ENCODE measurements at regions not wholly inside any gene's neighbourhood (a gene's known extent, or its start where the extent isn't known, plus 50 kb on each side); places are given as distances from the start of the nearest gene placed in this dataset.
"Not testable (repeated sequence)": the region's sequence is repeated elsewhere in the genome, so short reads cannot be mapped to it uniquely, and the experiment has no call there.

DNA sequence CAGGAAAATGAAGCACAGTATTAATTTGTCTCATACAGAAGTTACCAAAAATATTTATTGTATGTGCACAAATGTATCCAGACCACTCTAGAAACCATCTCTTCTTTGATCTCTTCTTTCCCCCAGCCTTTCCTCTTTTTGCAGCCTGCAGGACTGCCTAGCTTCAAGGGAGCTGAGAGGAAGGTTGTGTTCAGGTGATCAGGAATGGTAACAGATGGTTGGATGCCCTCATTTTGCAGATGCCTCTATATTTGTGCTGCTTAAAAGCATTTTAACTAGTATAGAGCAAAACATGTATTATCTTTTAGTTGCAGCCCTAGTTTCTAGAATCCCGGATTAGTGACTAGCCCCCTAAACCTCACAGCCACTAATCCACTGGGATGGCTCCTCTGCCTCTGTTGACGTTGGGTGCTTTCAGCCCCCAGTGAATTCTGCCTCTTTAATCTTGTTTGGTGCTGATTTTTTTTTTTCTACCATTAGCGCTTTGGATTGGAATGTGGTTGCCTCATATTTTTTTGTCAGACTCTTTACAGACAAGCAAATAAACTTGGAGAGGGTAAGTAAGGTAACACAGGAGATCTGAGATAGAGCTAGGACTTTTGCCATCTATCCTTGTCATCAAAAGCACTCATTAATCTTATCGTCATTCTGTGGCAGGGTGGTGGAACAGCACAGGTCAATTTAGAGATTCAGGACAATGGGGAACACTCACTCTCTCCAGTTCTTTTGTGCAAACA lies 103.8 kb upstream of the NDUFV2 start:
- no peaks in the 10 kb centered on the region for H3K4me1 Mint-ChIP-seq
- no peak overlapping the region for H3K27ac Mint-ChIP-seq
- peaks cover 13% of the 10 kb centered on the region for H3K9me3 Mint-ChIP-seq
- no peak overlapping the region for H3K4me3 Mint-ChIP-seq
- no peak for ATAC-seq
- peaks cover 26% of the 10 kb centered on the region for H3K27me3 Mint-ChIP-seq
- H3K36me3 Mint-ChIP-seq: no peaks in the 10 kb centered on the region

GRCh38 chr18:8999872-9000271 lies 102.6 kb upstream of the NDUFV2 start:
- no peak for ATAC-seq
- no peak overlapping the region for H3K4me3 Mint-ChIP-seq
- no peak overlapping the region for H3K27ac Mint-ChIP-seq
- H3K4me1 Mint-ChIP-seq: no peaks in the 10 kb centered on the region
- no peaks in the 10 kb centered on the region for H3K36me3 Mint-ChIP-seq
- peaks cover 26% of the 10 kb centered on the region for H3K27me3 Mint-ChIP-seq
- peaks cover 14% of the 10 kb centered on the region for H3K9me3 Mint-ChIP-seq

- H3K4me1 Mint-ChIP-seq: no peaks in the 10 kb centered on the region
These were observed 101.8 kb upstream of the NDUFV2 start for GRCh38 chr18:9000733-9001132.

DNA sequence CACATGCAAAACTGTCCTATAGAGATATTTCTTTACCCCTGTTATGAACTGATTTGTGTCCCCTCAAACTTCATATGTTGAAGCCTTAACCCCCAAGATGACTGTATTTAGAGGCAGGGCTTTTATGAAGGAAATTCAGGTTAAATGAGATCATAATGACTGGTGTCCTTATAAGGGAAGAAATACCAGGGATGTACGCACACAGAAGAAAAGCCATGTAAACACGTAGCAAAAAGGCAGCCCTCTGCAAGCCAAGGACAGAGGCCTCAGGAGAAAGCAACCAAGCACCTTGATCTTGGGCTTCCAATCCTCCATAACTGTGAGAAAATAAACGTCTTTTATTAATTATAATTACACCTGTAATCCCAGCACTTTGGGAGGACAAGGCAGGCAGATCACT lies 101.3 kb upstream of the NDUFV2 start:
- H3K27ac Mint-ChIP-seq: no peak overlapping the region
- peaks cover 26% of the 10 kb centered on the region for H3K27me3 Mint-ChIP-seq
- H3K4me3 Mint-ChIP-seq: no peak overlapping the region

More at GRCh38 chr18:9000733-9001132, 101.8 kb upstream of the NDUFV2 start:
- Mint-ChIP-seq H3K36me3 (no peaks in the 10 kb centered on the region), H3K9me3 (peaks cover 14% of the 10 kb centered on the region), H3K27ac (no peak overlapping the region), H3K27me3 (peaks cover 26% of the 10 kb centered on the region), H3K4me3 (no peak overlapping the region)
- no peak for ATAC-seq

GRCh38 chr18:9003406-9004100 lies 98.9 kb upstream of the NDUFV2 start:
- Mint-ChIP-seq H3K27ac (no peak overlapping the region), H3K4me1 (no peaks in the 10 kb centered on the region), H3K27me3 (peaks cover 26% of the 10 kb centered on the region), H3K36me3 (no peaks in the 10 kb centered on the region), H3K4me3 (no peak overlapping the region), H3K9me3 (peaks cover 10% of the 10 kb centered on the region)
- ATAC-seq: no peak

More for the DNA sequence above, 101.3 kb upstream of the NDUFV2 start:
- no peaks in the 10 kb centered on the region for H3K4me1 Mint-ChIP-seq
- H3K9me3 Mint-ChIP-seq: peaks cover 14% of the 10 kb centered on the region
- H3K36me3 Mint-ChIP-seq: no peaks in the 10 kb centered on the region
- no peak for ATAC-seq

DNA sequence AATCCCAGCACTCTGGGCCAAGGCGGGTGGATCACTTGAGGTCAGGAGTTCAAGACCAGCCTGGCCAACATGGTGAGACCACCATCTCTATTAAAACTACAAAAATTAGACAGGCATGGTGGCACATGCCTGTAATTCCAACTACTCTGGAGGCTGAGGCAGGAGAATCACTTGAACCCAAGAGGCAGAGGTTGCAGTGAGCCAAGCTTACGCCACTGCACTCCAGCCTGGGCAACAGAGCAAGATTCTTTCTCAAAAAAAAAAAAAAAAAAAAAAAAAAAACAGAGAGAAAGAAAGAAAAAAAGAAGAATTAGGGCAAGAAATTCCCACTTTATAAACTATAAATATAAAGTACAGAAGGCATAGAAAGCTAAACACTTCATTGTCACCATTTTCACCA lies 98.2 kb upstream of the NDUFV2 start:
- not testable (repeated sequence) for H3K27ac Mint-ChIP-seq, H3K36me3 Mint-ChIP-seq, ATAC-seq, H3K4me3 Mint-ChIP-seq, H3K4me1 Mint-ChIP-seq
- H3K27me3 Mint-ChIP-seq: peaks cover 20% of the 10 kb centered on the region
- H3K9me3 Mint-ChIP-seq: peaks cover 10% of the 10 kb centered on the region

DNA sequence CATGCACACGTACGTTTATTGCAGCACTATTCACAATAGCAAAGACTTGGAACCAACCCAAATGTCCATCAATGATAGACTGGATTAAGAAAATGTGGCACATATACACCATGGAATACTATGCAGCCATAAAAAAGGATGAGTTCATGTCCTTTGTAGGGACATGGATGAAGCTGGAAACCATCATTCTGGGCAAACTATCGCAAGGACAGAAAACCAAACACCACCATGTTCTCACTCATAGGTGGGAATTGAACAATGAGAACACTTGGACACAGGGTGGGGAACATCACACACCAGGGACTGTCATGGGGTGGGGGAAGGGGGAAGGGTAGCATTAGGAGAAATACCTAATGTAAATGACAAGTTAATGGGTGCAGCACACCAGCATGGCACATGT lies 94.8 kb upstream of the NDUFV2 start:
- not testable (repeated sequence) for H3K27ac Mint-ChIP-seq, H3K4me1 Mint-ChIP-seq, H3K27me3 Mint-ChIP-seq, ATAC-seq, H3K36me3 Mint-ChIP-seq, H3K9me3 Mint-ChIP-seq, H3K4me3 Mint-ChIP-seq

DNA sequence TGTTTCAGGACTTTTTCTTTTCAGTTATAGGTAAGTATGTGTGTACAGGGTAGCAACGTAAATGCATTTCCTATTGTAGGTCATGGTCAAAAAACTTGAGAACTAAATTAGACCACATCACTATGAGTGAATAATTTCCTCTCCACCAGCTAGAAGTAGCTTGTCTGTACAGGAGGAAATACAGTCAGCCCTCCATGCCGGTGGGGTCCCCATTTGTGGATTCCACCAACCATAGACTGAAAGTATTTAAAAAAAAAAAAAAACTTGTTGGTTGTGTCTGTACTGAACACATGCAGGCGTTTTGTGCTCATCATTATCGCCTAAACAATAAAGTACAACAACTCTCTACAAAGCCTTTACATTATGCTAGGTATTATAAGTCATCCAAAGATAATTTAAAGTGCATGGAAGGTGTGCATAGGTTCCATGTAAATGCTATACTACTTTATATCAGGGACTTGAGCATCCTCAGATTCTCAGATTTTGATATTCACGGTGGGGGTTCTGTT lies 94.2 kb upstream of the NDUFV2 start:
- Mint-ChIP-seq H3K36me3 (no peaks in the 10 kb centered on the region), H3K4me3 (no peak overlapping the region), H3K27me3 (no peaks in the 10 kb centered on the region), H3K27ac (no peak overlapping the region), H3K9me3 (peaks cover 4% of the 10 kb centered on the region), H3K4me1 (no peaks in the 10 kb centered on the region)
- no peak for ATAC-seq

GRCh38 chr18:9008709-9009635 lies 93.5 kb upstream of the NDUFV2 start:
- Mint-ChIP-seq H3K36me3 (no peaks in the 10 kb centered on the region), H3K4me1 (no peaks in the 10 kb centered on the region), H3K9me3 (no peaks in the 10 kb centered on the region), H3K27me3 (no peaks in the 10 kb centered on the region), H3K27ac (no peak overlapping the region), H3K4me3 (no peak overlapping the region)
- no peak for ATAC-seq

DNA sequence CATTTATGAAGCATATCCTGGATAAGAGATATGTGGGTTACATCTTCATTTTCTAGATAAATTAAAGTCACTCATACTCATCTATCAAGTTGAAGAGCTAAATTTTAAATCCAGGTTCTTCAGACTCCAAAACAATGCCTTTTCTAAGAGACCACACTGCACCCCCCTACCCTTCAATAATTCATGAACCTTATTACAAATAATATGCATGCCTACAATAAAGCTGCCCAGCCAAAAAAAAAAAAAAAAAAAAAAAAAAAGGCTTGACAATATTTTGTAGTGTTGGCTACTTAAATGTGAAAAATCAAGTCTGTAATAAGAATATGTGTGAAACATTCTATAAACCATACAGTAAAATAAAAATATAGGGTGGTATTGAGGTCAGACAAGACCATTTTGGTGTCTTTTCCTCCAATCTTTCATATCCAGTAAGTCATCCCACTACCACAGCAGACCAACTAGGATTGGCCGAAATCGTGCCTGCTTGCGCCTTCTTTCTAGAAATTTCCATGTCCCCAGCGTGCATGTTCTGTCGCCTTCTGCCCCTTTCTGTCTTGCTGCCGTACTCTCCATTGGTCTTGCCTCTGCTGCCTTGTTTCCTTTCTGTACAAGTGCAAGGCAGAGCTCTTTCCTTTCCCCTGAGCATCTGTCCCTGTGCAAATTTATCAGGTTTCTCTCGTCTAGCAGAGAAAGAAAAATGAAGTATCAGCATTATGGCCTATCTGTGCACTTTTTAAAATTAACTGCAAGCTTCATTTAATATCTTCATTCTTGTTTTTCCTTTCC lies 92.6 kb upstream of the NDUFV2 start:
- Mint-ChIP-seq H3K4me3 (no peak overlapping the region), H3K27me3 (no peaks in the 10 kb centered on the region), H3K36me3 (no peaks in the 10 kb centered on the region), H3K9me3 (no peaks in the 10 kb centered on the region), H3K4me1 (no peaks in the 10 kb centered on the region), H3K27ac (no peak overlapping the region)
- no peak for ATAC-seq

DNA sequence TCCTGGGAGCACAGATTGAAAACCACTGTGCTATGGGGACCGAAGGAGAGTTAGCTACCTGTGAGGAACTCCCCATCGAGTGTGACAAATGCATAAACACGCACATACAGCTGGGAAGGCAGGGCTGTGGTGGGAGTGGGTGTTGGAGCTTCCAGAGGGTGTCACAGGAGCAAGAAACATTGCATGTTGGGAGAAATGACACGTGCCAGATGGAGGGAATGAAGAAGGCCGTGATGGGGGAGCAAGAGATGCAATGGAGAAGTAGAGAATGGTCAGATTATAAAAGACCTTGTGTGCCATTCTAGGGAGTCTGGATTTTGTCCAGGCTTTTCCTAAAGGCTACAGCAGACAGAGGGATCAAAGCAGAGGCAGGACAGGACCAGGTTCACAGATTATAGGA lies 91.1 kb upstream of the NDUFV2 start:
- Mint-ChIP-seq H3K27ac (no peak overlapping the region), H3K4me3 (no peak overlapping the region), H3K27me3 (no peaks in the 10 kb centered on the region), H3K9me3 (no peaks in the 10 kb centered on the region), H3K4me1 (no peaks in the 10 kb centered on the region), H3K36me3 (no peaks in the 10 kb centered on the region)
- ATAC-seq: no peak

- Mint-ChIP-seq H3K36me3 (no peaks in the 10 kb centered on the region), H3K27me3 (no peaks in the 10 kb centered on the region), H3K27ac (no peak overlapping the region), H3K9me3 (no peaks in the 10 kb centered on the region), H3K4me3 (no peak overlapping the region), H3K4me1 (peaks cover 13% of the 10 kb centered on the region)
- ATAC-seq: no peak
These were observed 88.5 kb upstream of the NDUFV2 start for GRCh38 chr18:9013926-9014373.

- Mint-ChIP-seq H3K27me3 (no peaks in the 10 kb centered on the region), H3K36me3 (no peaks in the 10 kb centered on the region), H3K4me1 (peaks cover 13% of the 10 kb centered on the region), H3K4me3 (no peak overlapping the region), H3K27ac (no peak overlapping the region), H3K9me3 (no peaks in the 10 kb centered on the region)
- ATAC-seq: no peak
These were observed 86.8 kb upstream of the NDUFV2 start for GRCh38 chr18:9015689-9016088.

- Mint-ChIP-seq H3K4me1 (peaks cover 13% of the 10 kb centered on the region), H3K9me3 (no peaks in the 10 kb centered on the region), H3K27ac (peak overlapping the region; percentile 88), H3K27me3 (no peaks in the 10 kb centered on the region), H3K4me3 (peak overlapping the region; percentile 72), H3K36me3 (no peaks in the 10 kb centered on the region)
- peak; percentile 49 for ATAC-seq
These were observed 85.8 kb upstream of the NDUFV2 start for GRCh38 chr18:9016633-9017166.

All from stimulated activated memory B cell treated with anti-CD40 and anti-IgM and Interleukin-4, amounts not matched to agents 10 μg/mL and 1 μg/mL and 100 μg/mL, for 72 hours (primary cell).